ENCODE measurements at regions not wholly inside any gene's neighbourhood (a gene's known extent, or its start where the extent isn't known, plus 50 kb on each side); places are given as distances from the start of the nearest gene placed in this dataset.

- Histone ChIP-seq H3K4me3 (ENCODE audit: low read length) (no peak overlapping the region), H4K20me1 (ENCODE audit: insufficient read depth, low read depth, low read length) (no peaks in the 10 kb centered on the region), H3K79me2 (ENCODE audit: low read length) (no peaks in the 10 kb centered on the region), H3K9ac (ENCODE audit: low read length) (no peak overlapping the region), H3K4me1 (ENCODE audit: low read length) (no peaks in the 10 kb centered on the region), H3K27ac (ENCODE audit: low read length) (no peak overlapping the region), H3K27me3 (ENCODE audit: low read length) (no peaks in the 10 kb centered on the region), H3K36me3 (ENCODE audit: insufficient read depth, low read length) (no peaks in the 10 kb centered on the region), H2AFZ (ENCODE audit: low read length) (no peak overlapping the region), H3K9me3 (ENCODE audit: low read length) (no peaks in the 10 kb centered on the region), H3K4me2 (ENCODE audit: low read depth, low read length, poor library complexity, severe bottlenecking) (no peak overlapping the region), H3K9me2 (replicated peaks; ENCODE audit: insufficient read depth, low read length) (no peaks in the 10 kb centered on the region)
- DNase-seq, result no peak
Observed at GRCh38 chr18:41587976-41588375, 367.1 kb upstream of the PIK3C3 start.

DNA sequence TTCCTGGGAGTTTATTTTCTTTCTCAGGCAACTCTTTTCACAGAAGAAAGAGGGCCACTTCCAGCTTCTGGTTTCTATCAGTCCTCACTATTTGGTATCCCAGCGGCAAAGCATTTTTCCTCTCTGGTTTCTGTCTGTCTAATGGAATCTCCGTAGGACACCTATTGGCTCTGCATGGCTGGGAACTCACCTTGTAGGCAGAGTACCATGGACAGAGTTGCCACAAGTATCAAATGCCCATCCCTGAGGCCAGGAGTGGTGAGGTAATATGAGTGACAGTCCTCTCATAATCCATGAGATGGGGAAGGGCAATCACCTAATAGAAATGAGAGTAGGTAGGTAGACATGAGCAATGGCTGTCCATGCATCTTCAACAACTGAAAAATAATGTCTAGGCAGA lies 369.5 kb upstream of the PIK3C3 start:
- Histone ChIP-seq H3K4me2 (ENCODE audit: low read depth, low read length, poor library complexity, severe bottlenecking) (no peak overlapping the region), H4K20me1 (ENCODE audit: insufficient read depth, low read depth, low read length) (no peaks in the 10 kb centered on the region), H3K9me3 (ENCODE audit: low read length) (no peaks in the 10 kb centered on the region), H3K4me1 (ENCODE audit: low read length) (no peaks in the 10 kb centered on the region), H3K9ac (ENCODE audit: low read length) (no peak overlapping the region), H3K27ac (ENCODE audit: low read length) (no peak overlapping the region), H3K36me3 (ENCODE audit: insufficient read depth, low read length) (no peaks in the 10 kb centered on the region), H3K27me3 (ENCODE audit: low read length) (no peaks in the 10 kb centered on the region), H3K4me3 (ENCODE audit: low read length) (no peak overlapping the region), H3K79me2 (ENCODE audit: low read length) (no peaks in the 10 kb centered on the region), H2AFZ (ENCODE audit: low read length) (no peak overlapping the region), H3K9me2 (replicated peaks; ENCODE audit: insufficient read depth, low read length) (no peaks in the 10 kb centered on the region)
- DNase-seq, result no peak

DNA sequence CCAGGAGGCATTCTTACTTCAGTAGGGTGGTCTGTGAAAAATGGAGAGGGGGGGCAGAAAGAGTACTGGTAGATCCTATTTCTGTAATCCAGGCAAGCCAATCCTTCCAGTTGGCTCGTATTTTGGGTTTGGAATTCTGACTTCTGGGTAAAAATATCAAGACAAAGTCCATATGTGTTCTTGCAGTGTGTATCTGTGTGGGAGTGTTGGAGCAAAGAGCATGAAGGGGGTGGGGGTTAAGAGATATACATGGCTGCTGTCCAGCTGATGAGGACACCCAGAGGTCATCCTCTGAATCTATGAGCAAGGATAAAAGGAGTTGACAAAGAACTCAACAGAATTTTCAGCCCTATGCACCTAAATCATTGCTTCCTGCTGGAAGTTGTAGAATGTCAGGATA lies 375.8 kb upstream of the PIK3C3 start:
- no peaks in the 10 kb centered on the region for H3K27me3 ChIP-seq (ENCODE audit: low read length)
- H3K79me2 ChIP-seq (ENCODE audit: low read length), result no peaks in the 10 kb centered on the region

GRCh38 chr18:41577529-41577928 lies 377.5 kb upstream of the PIK3C3 start:
- H3K36me3 ChIP-seq (ENCODE audit: insufficient read depth, low read length), result no peaks in the 10 kb centered on the region
- no peak overlapping the region for H3K9ac ChIP-seq (ENCODE audit: low read length)
- H4K20me1 ChIP-seq (ENCODE audit: insufficient read depth, low read depth, low read length), result no peaks in the 10 kb centered on the region
- no peak overlapping the region for H3K4me2 ChIP-seq (ENCODE audit: low read depth, low read length, poor library complexity, severe bottlenecking)
- H2AFZ ChIP-seq (ENCODE audit: low read length), result no peak overlapping the region
- H3K9me2 ChIP-seq (replicated peaks; ENCODE audit: insufficient read depth, low read length), result no peaks in the 10 kb centered on the region
- H3K27me3 ChIP-seq (ENCODE audit: low read length), result no peaks in the 10 kb centered on the region
- no peaks in the 10 kb centered on the region for H3K4me1 ChIP-seq (ENCODE audit: low read length)
- H3K4me3 ChIP-seq (ENCODE audit: low read length), result no peak overlapping the region
- no peaks in the 10 kb centered on the region for H3K79me2 ChIP-seq (ENCODE audit: low read length)
- no peak overlapping the region for H3K27ac ChIP-seq (ENCODE audit: low read length)
- DNase-seq, result no peak
- no peaks in the 10 kb centered on the region for H3K9me3 ChIP-seq (ENCODE audit: low read length)

More for the DNA sequence above, 375.8 kb upstream of the PIK3C3 start:
- no peak overlapping the region for H3K9ac ChIP-seq (ENCODE audit: low read length)
- H3K27ac ChIP-seq (ENCODE audit: low read length), result no peak overlapping the region
- H4K20me1 ChIP-seq (ENCODE audit: insufficient read depth, low read depth, low read length), result no peaks in the 10 kb centered on the region
- no peak overlapping the region for H3K4me2 ChIP-seq (ENCODE audit: low read depth, low read length, poor library complexity, severe bottlenecking)
- H3K36me3 ChIP-seq (ENCODE audit: insufficient read depth, low read length), result no peaks in the 10 kb centered on the region
- H3K4me1 ChIP-seq (ENCODE audit: low read length), result no peaks in the 10 kb centered on the region
- H3K4me3 ChIP-seq (ENCODE audit: low read length), result no peak overlapping the region
- DNase-seq, result no peak
- H3K9me2 ChIP-seq (replicated peaks; ENCODE audit: insufficient read depth, low read length), result no peaks in the 10 kb centered on the region
- H3K9me3 ChIP-seq (ENCODE audit: low read length), result no peaks in the 10 kb centered on the region
- no peak overlapping the region for H2AFZ ChIP-seq (ENCODE audit: low read length)

- H3K4me1 ChIP-seq (ENCODE audit: low read length), result no peaks in the 10 kb centered on the region
- no peaks in the 10 kb centered on the region for H3K79me2 ChIP-seq (ENCODE audit: low read length)
- H3K4me2 ChIP-seq (ENCODE audit: low read depth, low read length, poor library complexity, severe bottlenecking), result no peak overlapping the region
- H3K36me3 ChIP-seq (ENCODE audit: insufficient read depth, low read length), result no peaks in the 10 kb centered on the region
- no peak for DNase-seq
- H3K4me3 ChIP-seq (ENCODE audit: low read length), result no peak overlapping the region
- H3K9me2 ChIP-seq (replicated peaks; ENCODE audit: insufficient read depth, low read length), result no peaks in the 10 kb centered on the region
- H2AFZ ChIP-seq (ENCODE audit: low read length), result no peak overlapping the region
- H3K9ac ChIP-seq (ENCODE audit: low read length), result no peak overlapping the region
- H3K27ac ChIP-seq (ENCODE audit: low read length), result no peak overlapping the region
- H3K9me3 ChIP-seq (ENCODE audit: low read length), result no peaks in the 10 kb centered on the region
- H3K27me3 ChIP-seq (ENCODE audit: low read length), result no peaks in the 10 kb centered on the region
- no peaks in the 10 kb centered on the region for H4K20me1 ChIP-seq (ENCODE audit: insufficient read depth, low read depth, low read length)
Observed at GRCh38 chr18:41576643-41577042, 378.4 kb upstream of the PIK3C3 start.

DNA sequence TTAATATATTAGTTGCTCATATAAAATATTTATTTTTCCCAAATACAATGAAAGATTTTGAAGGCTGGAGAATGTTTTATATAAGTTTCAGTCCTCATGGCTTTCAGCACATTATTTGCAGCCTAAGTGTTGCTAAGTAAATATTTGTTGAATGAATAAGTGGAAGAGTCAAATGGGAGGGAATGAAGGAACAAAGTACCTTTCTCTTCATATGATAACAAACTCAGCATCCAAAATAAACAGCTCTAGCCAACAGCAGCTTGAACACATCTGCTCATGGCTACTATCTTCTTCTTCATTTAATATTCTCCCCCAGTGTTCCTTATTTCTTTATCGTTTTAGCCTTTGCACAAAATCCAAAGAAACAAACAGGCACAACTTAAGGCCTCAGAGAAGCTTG lies 385.2 kb upstream of the PIK3C3 start:
- no peak overlapping the region for H3K4me2 ChIP-seq (ENCODE audit: low read depth, low read length, poor library complexity, severe bottlenecking)
- no peaks in the 10 kb centered on the region for H3K79me2 ChIP-seq (ENCODE audit: low read length)
- no peaks in the 10 kb centered on the region for H4K20me1 ChIP-seq (ENCODE audit: insufficient read depth, low read depth, low read length)
- H3K36me3 ChIP-seq (ENCODE audit: insufficient read depth, low read length), result no peaks in the 10 kb centered on the region
- no peak overlapping the region for H3K27ac ChIP-seq (ENCODE audit: low read length)
- no peaks in the 10 kb centered on the region for H3K9me3 ChIP-seq (ENCODE audit: low read length)
- no peak for DNase-seq
- H3K27me3 ChIP-seq (ENCODE audit: low read length), result no peaks in the 10 kb centered on the region
- H3K9ac ChIP-seq (ENCODE audit: low read length), result no peak overlapping the region
- no peak overlapping the region for H3K4me3 ChIP-seq (ENCODE audit: low read length)
- no peak overlapping the region for H2AFZ ChIP-seq (ENCODE audit: low read length)
- H3K4me1 ChIP-seq (ENCODE audit: low read length), result no peaks in the 10 kb centered on the region
- no peaks in the 10 kb centered on the region for H3K9me2 ChIP-seq (replicated peaks; ENCODE audit: insufficient read depth, low read length)

DNA sequence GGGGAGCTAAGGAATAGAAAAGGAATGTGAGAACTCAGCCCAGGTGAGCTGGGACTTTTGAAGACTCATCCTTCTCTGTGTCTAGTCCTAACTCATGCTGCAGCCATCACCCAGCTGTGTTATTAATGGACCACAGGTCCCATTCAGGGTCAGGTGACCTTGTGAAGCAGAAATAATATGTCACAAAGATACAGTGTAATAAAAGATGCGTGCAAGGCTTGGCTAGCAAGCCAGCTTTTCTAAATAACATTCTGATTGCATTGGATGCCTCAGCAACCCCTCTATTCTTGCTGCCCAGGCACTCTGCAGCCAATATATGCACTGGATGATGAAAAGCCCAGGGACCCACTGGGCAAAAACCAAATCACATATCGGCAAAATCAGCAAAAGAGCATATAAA lies 393.1 kb upstream of the PIK3C3 start:
- H3K9me3 ChIP-seq (ENCODE audit: low read length), result no peaks in the 10 kb centered on the region
- no peaks in the 10 kb centered on the region for H3K4me1 ChIP-seq (ENCODE audit: low read length)
- no peak overlapping the region for H3K27ac ChIP-seq (ENCODE audit: low read length)
- H3K4me3 ChIP-seq (ENCODE audit: low read length), result no peak overlapping the region
- H3K9ac ChIP-seq (ENCODE audit: low read length), result no peak overlapping the region
- H3K27me3 ChIP-seq (ENCODE audit: low read length), result no peaks in the 10 kb centered on the region
- H4K20me1 ChIP-seq (ENCODE audit: insufficient read depth, low read depth, low read length), result no peaks in the 10 kb centered on the region
- no peaks in the 10 kb centered on the region for H3K79me2 ChIP-seq (ENCODE audit: low read length)
- H2AFZ ChIP-seq (ENCODE audit: low read length), result no peak overlapping the region
- H3K4me2 ChIP-seq (ENCODE audit: low read depth, low read length, poor library complexity, severe bottlenecking), result no peak overlapping the region
- H3K36me3 ChIP-seq (ENCODE audit: insufficient read depth, low read length), result no peaks in the 10 kb centered on the region
- H3K9me2 ChIP-seq (replicated peaks; ENCODE audit: insufficient read depth, low read length), result no peaks in the 10 kb centered on the region
- no peak for DNase-seq

GRCh38 chr18:41558715-41559114 lies 396.3 kb upstream of the PIK3C3 start:
- Histone ChIP-seq H3K9me3 (ENCODE audit: low read length) (no peaks in the 10 kb centered on the region), H3K9me2 (replicated peaks; ENCODE audit: insufficient read depth, low read length) (no peaks in the 10 kb centered on the region), H3K27ac (ENCODE audit: low read length) (no peak overlapping the region), H2AFZ (ENCODE audit: low read length) (no peak overlapping the region), H3K4me1 (ENCODE audit: low read length) (no peaks in the 10 kb centered on the region), H3K4me2 (ENCODE audit: low read depth, low read length, poor library complexity, severe bottlenecking) (no peak overlapping the region), H3K27me3 (ENCODE audit: low read length) (no peaks in the 10 kb centered on the region), H3K79me2 (ENCODE audit: low read length) (no peaks in the 10 kb centered on the region), H3K9ac (ENCODE audit: low read length) (no peak overlapping the region), H4K20me1 (ENCODE audit: insufficient read depth, low read depth, low read length) (no peaks in the 10 kb centered on the region), H3K4me3 (ENCODE audit: low read length) (no peak overlapping the region), H3K36me3 (ENCODE audit: insufficient read depth, low read length) (no peaks in the 10 kb centered on the region)
- DNase-seq, result no peak

DNA sequence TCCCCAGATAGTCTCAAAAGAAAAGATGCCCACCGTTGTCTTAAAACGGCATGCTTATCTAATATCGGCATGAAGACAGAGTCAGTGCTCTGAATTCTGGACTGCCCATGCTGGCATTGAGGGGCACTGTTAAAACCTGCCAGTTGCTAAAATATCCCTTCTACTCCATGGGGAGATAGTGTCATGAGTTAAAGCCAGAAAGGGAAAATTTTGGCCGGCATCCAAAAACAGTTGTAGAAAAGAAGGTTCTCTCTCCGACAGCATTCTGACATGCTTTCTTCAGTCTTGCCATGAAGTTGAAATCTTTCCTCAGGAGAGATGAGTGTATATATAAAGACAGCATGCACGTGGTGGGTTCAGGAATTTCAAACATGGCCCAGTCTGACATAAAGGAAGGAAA lies 401.3 kb upstream of the PIK3C3 start:
- Histone ChIP-seq H3K4me2 (ENCODE audit: low read depth, low read length, poor library complexity, severe bottlenecking) (no peak overlapping the region), H3K79me2 (ENCODE audit: low read length) (no peaks in the 10 kb centered on the region), H3K9me3 (ENCODE audit: low read length) (no peaks in the 10 kb centered on the region), H3K27me3 (ENCODE audit: low read length) (no peaks in the 10 kb centered on the region), H3K4me3 (ENCODE audit: low read length) (no peak overlapping the region), H3K9ac (ENCODE audit: low read length) (no peak overlapping the region), H2AFZ (ENCODE audit: low read length) (no peak overlapping the region), H4K20me1 (ENCODE audit: insufficient read depth, low read depth, low read length) (no peaks in the 10 kb centered on the region), H3K4me1 (ENCODE audit: low read length) (no peaks in the 10 kb centered on the region), H3K36me3 (ENCODE audit: insufficient read depth, low read length) (no peaks in the 10 kb centered on the region), H3K27ac (ENCODE audit: low read length) (no peak overlapping the region), H3K9me2 (replicated peaks; ENCODE audit: insufficient read depth, low read length) (no peaks in the 10 kb centered on the region)
- DNase-seq, result no peak

Data from Karpas-422 (cell line).